Activated T-cell treated with anti-CD3 and anti-CD28 coated beads, Interleukin-2, amount 50 U/mL, for 24 hours (primary cell): ENCODE measurements at regions not wholly inside any gene's neighbourhood (a gene's known extent, or its start where the extent isn't known, plus 50 kb on each side); places are given as distances from the start of the nearest gene placed in this dataset.
"Not testable (repeated sequence)": the region's sequence is repeated elsewhere in the genome, so short reads cannot be mapped to it uniquely, and the experiment has no call there.

Experiments
- DNase-seq: peaks from one replicate; pipeline ENCODE4 v3.0.0-alpha.2; 2020
- H3K27ac Mint-ChIP-seq: 2 replicates; pipeline ENCODE4 v1.8.0; 2020; ENCODE audit warnings: mild to moderate bottlenecking, mixed read lengths
- H3K27me3 Mint-ChIP-seq: 2 replicates; pipeline ENCODE4 v1.8.0; 2020; ENCODE audit warnings: mixed read lengths
- H3K36me3 Mint-ChIP-seq: 2 replicates; pipeline ENCODE4 v1.8.0; 2020; ENCODE audit warnings: low read depth, mixed read lengths
- H3K4me1 Mint-ChIP-seq: 2 replicates; pipeline ENCODE4 v1.8.0; 2020; ENCODE audit warnings: low read depth, mixed read lengths
- H3K4me3 Mint-ChIP-seq: 2 replicates; pipeline ENCODE4 v1.8.0; 2020; ENCODE audit warnings: mild to moderate bottlenecking, moderate library complexity, mixed read lengths
- H3K9me3 Mint-ChIP-seq: 2 replicates; pipeline ENCODE4 v1.8.0; 2020; ENCODE audit warnings: mixed read lengths

- no peaks in the 10 kb centered on the region for H3K9me3 Mint-ChIP-seq
- H3K4me3 Mint-ChIP-seq: no peak overlapping the region
- peaks cover 10% of the 10 kb centered on the region for H3K4me1 Mint-ChIP-seq
- H3K27me3 Mint-ChIP-seq: no peaks in the 10 kb centered on the region
- peaks cover 3% of the 10 kb centered on the region for H3K36me3 Mint-ChIP-seq
- DNase-seq: no peak
- H3K27ac Mint-ChIP-seq: no peak overlapping the region
These were observed 108.7 kb downstream of the SUCLA2 start for GRCh38 chr13:47892374-47892773.

DNA sequence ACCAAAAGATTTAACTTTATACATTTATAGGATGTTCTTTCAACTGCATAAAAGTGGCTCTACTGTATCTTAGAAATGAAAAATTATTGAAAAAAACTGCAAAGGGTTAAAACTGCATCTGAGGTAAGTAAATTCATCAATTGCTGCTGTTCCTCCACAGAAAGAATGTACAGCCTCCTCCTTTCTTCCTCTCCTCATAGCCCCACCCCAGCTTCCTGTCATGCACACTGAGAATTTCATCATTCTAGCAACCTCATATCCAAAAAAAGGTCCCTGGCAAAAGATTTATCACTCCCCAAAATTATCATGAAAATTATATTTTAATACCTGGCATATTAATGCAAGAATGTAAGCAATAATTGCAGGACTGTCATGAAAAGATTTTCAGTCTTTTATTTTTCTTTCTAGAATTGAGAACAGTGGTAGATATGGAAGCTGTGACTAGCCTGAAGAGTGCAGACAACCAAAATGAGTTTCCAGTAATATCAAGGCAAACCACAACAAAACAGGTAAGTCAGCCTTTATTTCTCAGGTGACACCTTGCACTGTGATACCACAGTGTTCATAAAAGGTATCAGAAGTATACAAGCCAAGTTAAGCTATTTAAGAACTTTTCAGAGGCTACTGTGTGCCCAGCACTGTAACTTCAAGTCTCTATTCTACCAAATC lies 110.8 kb downstream of the SUCLA2 start:
- no peak for DNase-seq
- H3K9me3 Mint-ChIP-seq: no peaks in the 10 kb centered on the region
- peak overlapping the region; percentile 81 for H3K27ac Mint-ChIP-seq
- no peaks in the 10 kb centered on the region for H3K36me3 Mint-ChIP-seq
- peaks cover 10% of the 10 kb centered on the region for H3K4me1 Mint-ChIP-seq
- H3K4me3 Mint-ChIP-seq: peak overlapping the region; percentile 32
- no peaks in the 10 kb centered on the region for H3K27me3 Mint-ChIP-seq

DNA sequence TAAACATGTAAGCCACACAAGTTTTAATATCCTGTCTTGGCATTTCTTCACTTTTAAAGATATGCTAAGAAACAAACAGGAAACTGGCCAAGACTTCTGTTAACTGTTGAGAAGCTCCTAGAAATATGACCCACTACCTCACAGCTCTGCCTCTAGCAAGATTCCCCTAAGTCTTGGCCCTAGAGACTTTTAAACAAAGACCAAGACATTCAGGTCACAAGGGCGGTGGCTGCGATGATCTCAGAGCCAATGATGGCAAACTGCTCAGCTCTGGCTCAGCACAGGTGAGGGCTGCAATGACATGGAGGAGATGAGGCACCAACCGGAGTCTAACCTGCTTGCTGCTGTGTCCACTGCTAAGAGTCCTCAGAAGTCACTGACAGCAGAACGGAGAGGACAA lies 114.8 kb downstream of the SUCLA2 start:
- DNase-seq: no peak
- no peaks in the 10 kb centered on the region for H3K9me3 Mint-ChIP-seq
- H3K4me1 Mint-ChIP-seq: peaks cover 10% of the 10 kb centered on the region
- H3K27me3 Mint-ChIP-seq: no peaks in the 10 kb centered on the region
- H3K27ac Mint-ChIP-seq: no peak overlapping the region
- H3K36me3 Mint-ChIP-seq: no peaks in the 10 kb centered on the region
- H3K4me3 Mint-ChIP-seq: no peak overlapping the region

DNA sequence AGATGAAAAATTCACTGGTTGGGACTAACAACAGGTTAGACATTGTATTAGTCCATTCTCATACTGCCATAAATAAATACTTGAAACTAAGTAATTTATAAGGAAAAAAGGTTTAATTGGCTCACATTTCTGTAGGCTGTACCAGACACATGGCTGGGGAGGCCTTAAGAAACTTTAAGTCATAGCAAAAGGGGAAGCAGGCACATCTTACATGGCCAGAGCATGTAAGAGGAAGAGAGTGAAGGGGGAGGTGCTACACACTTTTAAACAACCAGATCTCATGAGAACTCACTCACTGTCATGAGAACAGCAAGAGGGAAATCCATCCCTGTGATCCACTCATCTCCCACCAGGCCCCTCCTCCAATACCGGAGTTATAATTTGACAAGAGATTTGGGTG lies 125.9 kb downstream of the SUCLA2 start:
- no peaks in the 10 kb centered on the region for H3K27me3 Mint-ChIP-seq
- H3K4me3 Mint-ChIP-seq: no peak overlapping the region
- no peak overlapping the region for H3K27ac Mint-ChIP-seq
- no peaks in the 10 kb centered on the region for H3K4me1 Mint-ChIP-seq
- H3K9me3 Mint-ChIP-seq: peaks cover 23% of the 10 kb centered on the region
- H3K36me3 Mint-ChIP-seq: peaks cover 7% of the 10 kb centered on the region
- DNase-seq: no peak

DNA sequence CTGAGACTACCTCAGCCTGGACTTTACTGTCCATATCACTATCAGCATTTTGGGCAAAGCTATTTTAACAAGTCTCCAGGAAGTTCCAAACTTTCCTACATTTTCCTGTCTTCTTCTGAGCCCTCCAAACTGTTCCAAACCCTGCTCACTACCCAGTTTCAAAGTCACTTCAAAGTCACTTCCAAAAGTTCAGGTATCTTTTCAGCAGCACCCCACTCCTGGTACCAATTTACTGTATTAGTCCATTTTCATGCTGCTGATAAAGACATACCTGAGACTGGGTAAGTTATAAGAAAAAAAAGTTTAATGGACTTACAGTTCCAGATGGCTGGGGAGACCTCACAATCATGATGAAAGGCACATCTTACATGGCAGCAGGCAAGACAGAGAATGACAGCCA lies 127.1 kb downstream of the SUCLA2 start:
- not testable (repeated sequence) for H3K36me3 Mint-ChIP-seq, H3K4me1 Mint-ChIP-seq, H3K27me3 Mint-ChIP-seq, H3K4me3 Mint-ChIP-seq, DNase-seq, H3K27ac Mint-ChIP-seq
- H3K9me3 Mint-ChIP-seq: peaks cover 23% of the 10 kb centered on the region

GRCh38 chr13:47873319-47873718 lies 127.8 kb downstream of the SUCLA2 start:
- not testable (repeated sequence) for H3K36me3 Mint-ChIP-seq, DNase-seq, H3K27ac Mint-ChIP-seq, H3K4me1 Mint-ChIP-seq, H3K27me3 Mint-ChIP-seq, H3K4me3 Mint-ChIP-seq
- peaks cover 23% of the 10 kb centered on the region for H3K9me3 Mint-ChIP-seq

DNA sequence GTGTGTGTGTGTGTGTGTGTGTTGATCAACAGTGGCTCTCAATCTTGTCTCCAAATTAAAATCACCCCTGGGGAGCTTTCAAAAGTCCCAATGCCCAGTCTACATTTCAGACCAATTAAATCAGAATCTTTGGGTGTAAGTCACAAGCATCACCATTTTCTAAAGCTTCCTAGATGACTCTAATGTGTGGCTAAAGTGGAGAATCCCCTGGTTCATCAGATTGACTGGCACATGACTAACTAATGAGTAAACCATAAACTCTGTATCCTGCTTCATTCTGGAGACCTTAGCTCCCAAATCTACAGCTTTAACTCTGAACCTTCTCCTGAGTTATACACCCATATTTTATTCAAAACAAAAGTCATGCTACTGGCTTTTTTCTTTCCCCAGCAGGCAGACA lies 131.3 kb downstream of the SUCLA2 start:
- DNase-seq: no peak
- Mint-ChIP-seq H3K27ac (no peak overlapping the region), H3K36me3 (peaks cover 7% of the 10 kb centered on the region), H3K9me3 (peaks cover 15% of the 10 kb centered on the region), H3K27me3 (no peaks in the 10 kb centered on the region), H3K4me3 (no peak overlapping the region), H3K4me1 (no peaks in the 10 kb centered on the region)

- H3K36me3 Mint-ChIP-seq: no peaks in the 10 kb centered on the region
- no peak for DNase-seq
These were observed 135.2 kb downstream of the SUCLA2 start for GRCh38 chr13:47865883-47866282.

DNA sequence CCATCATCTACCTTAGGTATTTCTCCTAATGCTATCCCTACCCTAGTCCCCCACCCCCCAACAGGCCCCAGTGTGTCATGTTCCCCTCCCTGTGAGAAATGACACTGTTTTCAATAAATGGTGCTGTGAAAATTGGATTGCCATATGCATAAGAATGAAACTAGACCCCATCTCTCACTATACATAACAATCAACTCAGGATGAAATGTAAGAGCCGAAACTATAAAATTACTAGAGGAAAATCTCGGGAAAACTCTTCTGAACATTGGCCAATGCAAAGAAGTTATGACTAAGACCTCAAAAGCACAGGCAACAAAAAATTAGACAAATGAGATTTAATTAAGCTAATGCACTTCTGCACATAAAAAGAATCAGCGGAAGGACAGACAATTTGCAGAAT lies 138.2 kb downstream of the SUCLA2 start:
- no peak overlapping the region for H3K27ac Mint-ChIP-seq
- no peaks in the 10 kb centered on the region for H3K9me3 Mint-ChIP-seq
- no peak overlapping the region for H3K4me3 Mint-ChIP-seq
- H3K36me3 Mint-ChIP-seq: no peaks in the 10 kb centered on the region
- H3K27me3 Mint-ChIP-seq: peaks cover 7% of the 10 kb centered on the region
- H3K4me1 Mint-ChIP-seq: no peaks in the 10 kb centered on the region
- DNase-seq: no peak

More at GRCh38 chr13:47865883-47866282, 135.2 kb downstream of the SUCLA2 start:
- H3K9me3 Mint-ChIP-seq: no peaks in the 10 kb centered on the region
- H3K4me1 Mint-ChIP-seq: no peaks in the 10 kb centered on the region
- peaks cover 7% of the 10 kb centered on the region for H3K27me3 Mint-ChIP-seq
- no peak overlapping the region for H3K27ac Mint-ChIP-seq
- no peak overlapping the region for H3K4me3 Mint-ChIP-seq

DNA sequence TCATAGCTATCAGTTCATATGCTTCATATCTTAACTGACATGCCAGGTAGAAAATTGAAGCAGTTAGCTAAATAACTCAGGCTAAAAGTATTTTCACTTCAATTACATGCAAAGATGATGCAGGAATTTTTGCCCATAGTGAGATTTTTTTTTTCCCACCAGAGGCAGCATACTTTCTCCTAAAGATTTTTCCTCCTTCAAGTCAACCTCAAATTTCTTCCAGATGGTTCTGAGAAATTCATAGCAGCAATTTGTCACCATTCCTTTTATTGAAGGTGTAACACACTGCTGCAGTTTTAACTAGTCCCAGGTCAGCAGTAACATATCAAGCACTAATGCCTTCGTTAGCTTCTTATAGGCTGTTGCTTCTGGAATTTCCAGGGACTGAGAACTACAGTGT lies 141.9 kb downstream of the SUCLA2 start:
- no peaks in the 10 kb centered on the region for H3K36me3 Mint-ChIP-seq
- no peak overlapping the region for H3K27ac Mint-ChIP-seq
- no peaks in the 10 kb centered on the region for H3K9me3 Mint-ChIP-seq
- peaks cover 7% of the 10 kb centered on the region for H3K27me3 Mint-ChIP-seq
- H3K4me1 Mint-ChIP-seq: no peaks in the 10 kb centered on the region
- DNase-seq: no peak
- H3K4me3 Mint-ChIP-seq: no peak overlapping the region

GRCh38 chr13:47858042-47859025 lies 142.7 kb downstream of the SUCLA2 start:
- H3K27ac Mint-ChIP-seq: no peak overlapping the region
- no peaks in the 10 kb centered on the region for H3K36me3 Mint-ChIP-seq
- H3K4me1 Mint-ChIP-seq: no peaks in the 10 kb centered on the region
- peaks cover 7% of the 10 kb centered on the region for H3K27me3 Mint-ChIP-seq
- no peak overlapping the region for H3K4me3 Mint-ChIP-seq
- no peaks in the 10 kb centered on the region for H3K9me3 Mint-ChIP-seq
- DNase-seq: no peak

DNA sequence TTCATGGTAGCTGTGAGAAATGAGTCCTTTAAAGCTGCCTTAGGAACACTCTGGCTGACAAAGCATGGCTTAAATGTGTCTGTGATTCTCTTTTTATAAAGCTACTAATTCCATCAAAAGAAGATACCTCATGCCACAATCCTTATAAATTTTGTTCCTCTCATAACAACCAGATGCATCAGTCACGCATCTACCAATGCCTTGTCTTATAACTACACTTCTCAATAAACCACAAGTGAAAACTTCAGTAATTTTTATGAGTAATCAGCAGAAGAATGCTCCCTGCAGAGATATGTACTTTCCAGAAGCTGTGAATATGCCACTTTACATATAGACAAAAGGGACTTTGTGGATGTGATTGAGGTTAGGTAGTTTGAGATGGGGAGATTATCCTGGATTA lies 147.8 kb downstream of the SUCLA2 start:
- no peak overlapping the region for H3K4me3 Mint-ChIP-seq
- H3K36me3 Mint-ChIP-seq: no peaks in the 10 kb centered on the region
- H3K27me3 Mint-ChIP-seq: no peaks in the 10 kb centered on the region
- DNase-seq: no peak
- H3K9me3 Mint-ChIP-seq: no peaks in the 10 kb centered on the region
- no peak overlapping the region for H3K27ac Mint-ChIP-seq
- H3K4me1 Mint-ChIP-seq: no peaks in the 10 kb centered on the region

GRCh38 chr13:47846886-47847285 lies 154.2 kb downstream of the SUCLA2 start:
- no peaks in the 10 kb centered on the region for H3K36me3 Mint-ChIP-seq
- no peaks in the 10 kb centered on the region for H3K4me1 Mint-ChIP-seq
- H3K4me3 Mint-ChIP-seq: no peak overlapping the region
- no peaks in the 10 kb centered on the region for H3K27me3 Mint-ChIP-seq
- H3K27ac Mint-ChIP-seq: no peak overlapping the region
- H3K9me3 Mint-ChIP-seq: no peaks in the 10 kb centered on the region
- no peak for DNase-seq

- H3K27ac Mint-ChIP-seq: no peak overlapping the region
- no peaks in the 10 kb centered on the region for H3K36me3 Mint-ChIP-seq
- H3K9me3 Mint-ChIP-seq: no peaks in the 10 kb centered on the region
- H3K4me3 Mint-ChIP-seq: no peak overlapping the region
- no peaks in the 10 kb centered on the region for H3K4me1 Mint-ChIP-seq
- H3K27me3 Mint-ChIP-seq: no peaks in the 10 kb centered on the region
- no peak for DNase-seq
These were observed 155.1 kb downstream of the SUCLA2 start for GRCh38 chr13:47845981-47846380.

DNA sequence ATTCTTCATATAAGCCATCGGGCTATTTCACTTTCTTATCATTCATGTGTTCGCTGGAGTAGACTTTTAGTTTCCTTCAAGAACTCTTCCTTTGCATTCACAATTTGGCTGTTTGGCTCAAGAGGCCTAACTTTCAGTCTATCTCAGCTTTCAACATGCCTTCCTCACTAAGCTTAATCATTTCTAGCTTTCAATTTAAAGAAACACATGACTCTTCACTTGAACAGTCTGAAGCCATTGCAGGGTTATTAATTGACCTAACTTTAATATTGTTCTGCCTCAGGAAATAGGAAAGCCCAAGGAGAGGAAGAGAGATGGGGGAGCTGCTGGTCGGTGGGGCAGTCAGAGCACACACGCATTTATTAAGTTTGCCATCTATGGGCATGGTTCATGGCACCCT lies 158.1 kb downstream of the SUCLA2 start:
- Mint-ChIP-seq H3K36me3 (no peaks in the 10 kb centered on the region), H3K4me1 (no peaks in the 10 kb centered on the region), H3K27me3 (no peaks in the 10 kb centered on the region), H3K27ac (no peak overlapping the region), H3K9me3 (no peaks in the 10 kb centered on the region), H3K4me3 (no peak overlapping the region)
- no peak for DNase-seq
